Stimulated activated CD4-positive, alpha-beta T cell treated with anti-CD3 and anti-CD28 coated beads, TNF-alpha, amount 100 ng/mL, for 24 hours (primary cell): ENCODE measurements at regions not wholly inside any gene's neighbourhood (a gene's known extent, or its start where the extent isn't known, plus 50 kb on each side); places are given as distances from the start of the nearest gene placed in this dataset.

Experiments used
- DNase-seq, 3 experiments: peaks; one replicate each; pipeline ENCODE4 v3.0.0-alpha.2; 2020; ENCODE audit warnings: low read depth in 3 of 3

- no peak for DNase-seq
These were observed 289.2 kb upstream of the DMRT1 start for GRCh38 chr9:551986-552929.

GRCh38 chr9:555493-555892 lies 286.0 kb upstream of the DMRT1 start:
- DNase-seq, result no peak

GRCh38 chr9:556199-556598 lies 285.3 kb upstream of the DMRT1 start:
- DNase-seq, result no peak

GRCh38 chr9:556675-557074 lies 284.8 kb upstream of the DMRT1 start:
- no peak for DNase-seq

- no peak for DNase-seq
These were observed 283.8 kb upstream of the DMRT1 start for GRCh38 chr9:557601-558201.

GRCh38 chr9:561427-561826 lies 280.1 kb upstream of the DMRT1 start:
- no peak for DNase-seq

GRCh38 chr9:563200-563599 lies 278.3 kb upstream of the DMRT1 start:
- no peak for DNase-seq

GRCh38 chr9:565528-565927 lies 276.0 kb upstream of the DMRT1 start:
- no peak for DNase-seq

- no peak for DNase-seq
These were observed 274.3 kb upstream of the DMRT1 start for GRCh38 chr9:567128-567746.

GRCh38 chr9:567747-568305 lies 273.7 kb upstream of the DMRT1 start:
- DNase-seq, result no peak

GRCh38 chr9:569296-569695 lies 272.2 kb upstream of the DMRT1 start:
- no peak for DNase-seq

GRCh38 chr9:570187-570586 lies 271.3 kb upstream of the DMRT1 start:
- DNase-seq, result no peak

- DNase-seq, result no peak
These were observed 270.4 kb upstream of the DMRT1 start for GRCh38 chr9:571066-571465.

GRCh38 chr9:571741-572140 lies 269.8 kb upstream of the DMRT1 start:
- no peak for DNase-seq

- DNase-seq, result no peak
These were observed 267.6 kb upstream of the DMRT1 start for GRCh38 chr9:573691-574410.

GRCh38 chr9:575139-575538 lies 266.4 kb upstream of the DMRT1 start:
- DNase-seq, result no peak

- DNase-seq, result no peak
These were observed 260.7 kb upstream of the DMRT1 start for GRCh38 chr9:580652-581342.

GRCh38 chr9:581673-582497 lies 259.6 kb upstream of the DMRT1 start:
- DNase-seq, result no peak

GRCh38 chr9:582775-583174 lies 258.7 kb upstream of the DMRT1 start:
- no peak for DNase-seq

GRCh38 chr9:587527-587926 lies 254.0 kb upstream of the DMRT1 start:
- DNase-seq, result no peak
